ENCODE measurements at regions not wholly inside any gene's neighbourhood (a gene's known extent, or its start where the extent isn't known, plus 50 kb on each side); places are given as distances from the start of the nearest gene placed in this dataset.
A peak's percentile ranks its signal among the peaks of the same experiment; 100 is the strongest.
"Not testable (repeated sequence)": the region's sequence is repeated elsewhere in the genome, so short reads cannot be mapped to it uniquely, and the experiment has no call there.

DNA sequence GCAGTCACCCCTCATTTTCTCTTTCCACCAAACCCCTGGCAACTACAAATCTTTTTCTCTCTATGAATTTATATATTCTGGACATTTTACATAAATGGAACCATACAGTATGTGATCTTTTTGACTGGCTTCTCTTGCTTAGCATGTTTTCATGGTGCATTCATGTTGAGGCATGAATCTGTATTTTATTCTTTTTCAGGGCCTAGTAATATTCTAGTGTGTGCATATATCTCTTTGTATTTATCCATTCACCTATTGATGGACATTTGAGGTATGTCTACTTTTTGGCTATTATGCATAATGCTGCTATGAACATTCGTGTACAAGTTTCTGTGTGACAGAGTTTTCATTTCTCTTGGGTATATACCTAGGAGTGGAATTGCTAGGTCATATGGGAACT, 78.2 kb downstream of the HACD1 start:
- no peak for DNase-seq

DNA sequence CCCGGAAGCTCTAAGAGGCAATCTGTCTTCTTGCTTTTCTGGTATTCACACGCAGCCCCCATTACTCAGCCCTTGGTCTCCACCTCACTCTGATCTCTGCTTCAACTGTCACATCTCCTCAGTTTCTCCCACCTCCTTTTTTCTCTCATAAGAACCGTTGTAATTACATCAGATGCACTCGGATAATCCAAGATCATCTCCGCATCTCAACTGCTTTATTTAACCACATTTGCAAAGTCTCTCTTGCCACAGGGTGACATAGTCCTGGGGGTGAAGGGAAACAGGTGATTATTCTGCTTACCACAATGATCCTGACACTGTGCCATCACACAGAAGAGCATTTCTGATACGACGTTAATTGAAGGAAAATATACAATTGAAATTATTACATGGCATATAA, 79.9 kb downstream of the HACD1 start:
- DNase-seq = no peak

DNA sequence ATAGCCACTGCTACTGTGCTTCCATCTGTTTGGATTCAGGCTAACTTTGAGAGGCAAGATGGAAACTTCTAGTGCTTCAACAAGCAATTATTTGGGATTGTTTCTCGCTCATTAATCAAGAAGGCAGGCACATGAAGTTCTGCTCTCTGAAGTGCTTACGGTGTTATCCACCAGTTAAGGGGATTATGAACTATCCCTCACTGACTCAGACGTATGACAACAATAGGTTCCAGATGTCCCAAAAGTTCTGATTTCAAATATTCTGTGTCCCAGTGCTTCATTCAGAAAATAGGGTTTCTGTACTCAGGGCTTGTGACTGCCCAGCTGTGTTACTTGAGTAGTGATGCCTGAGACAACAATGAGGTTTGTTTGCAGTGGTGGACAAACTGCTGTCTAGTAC, 81.0 kb downstream of the HACD1 start:
- DNase-seq = no peak

DNA sequence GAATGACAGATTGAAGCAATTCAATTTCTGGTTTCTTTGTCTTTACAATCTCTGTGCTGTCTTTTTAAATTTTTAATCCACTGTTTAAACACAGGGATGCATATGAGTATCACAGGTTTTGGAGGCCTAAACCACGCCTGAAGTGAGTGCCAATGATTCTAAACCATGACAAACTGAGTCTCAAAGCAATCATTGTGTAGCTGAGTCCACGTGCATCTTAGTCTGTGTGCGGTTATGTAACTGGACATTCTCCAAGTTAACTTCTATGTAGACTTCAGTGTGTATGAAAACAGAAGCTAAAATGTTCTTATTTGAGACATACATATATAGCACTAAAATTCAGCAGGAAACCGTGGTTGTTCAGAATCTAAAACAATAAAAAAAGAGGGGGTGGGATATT, 79.3 kb upstream of the ST8SIA6 start:
- DNase-seq = no peak

DNA sequence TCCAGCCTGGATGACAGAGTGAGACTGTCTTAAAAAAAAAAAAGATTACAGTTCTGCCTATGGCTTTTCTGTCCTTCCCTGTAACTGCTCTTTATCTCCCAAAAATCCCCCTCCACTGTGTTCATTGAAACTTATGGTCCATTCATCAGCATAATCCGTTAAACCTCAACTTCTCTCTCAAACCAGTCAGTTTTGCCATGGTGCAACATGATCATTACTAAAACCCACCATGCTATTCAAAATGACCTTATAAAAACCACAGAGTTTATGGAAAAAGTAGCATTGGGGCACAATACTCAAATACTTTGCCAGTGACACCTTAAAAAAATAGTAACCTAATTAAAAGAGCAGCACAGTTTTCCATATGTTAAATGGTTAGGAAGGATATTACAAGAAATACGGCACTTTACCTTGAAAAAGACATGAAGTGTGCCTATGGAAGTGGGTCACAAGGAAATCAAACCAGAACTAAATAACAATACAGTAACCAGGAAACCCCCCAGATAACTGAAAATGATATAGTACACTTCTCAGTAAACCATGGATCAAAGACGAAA, 74.0 kb upstream of the ST8SIA6 start:
- no peak for DNase-seq

DNA sequence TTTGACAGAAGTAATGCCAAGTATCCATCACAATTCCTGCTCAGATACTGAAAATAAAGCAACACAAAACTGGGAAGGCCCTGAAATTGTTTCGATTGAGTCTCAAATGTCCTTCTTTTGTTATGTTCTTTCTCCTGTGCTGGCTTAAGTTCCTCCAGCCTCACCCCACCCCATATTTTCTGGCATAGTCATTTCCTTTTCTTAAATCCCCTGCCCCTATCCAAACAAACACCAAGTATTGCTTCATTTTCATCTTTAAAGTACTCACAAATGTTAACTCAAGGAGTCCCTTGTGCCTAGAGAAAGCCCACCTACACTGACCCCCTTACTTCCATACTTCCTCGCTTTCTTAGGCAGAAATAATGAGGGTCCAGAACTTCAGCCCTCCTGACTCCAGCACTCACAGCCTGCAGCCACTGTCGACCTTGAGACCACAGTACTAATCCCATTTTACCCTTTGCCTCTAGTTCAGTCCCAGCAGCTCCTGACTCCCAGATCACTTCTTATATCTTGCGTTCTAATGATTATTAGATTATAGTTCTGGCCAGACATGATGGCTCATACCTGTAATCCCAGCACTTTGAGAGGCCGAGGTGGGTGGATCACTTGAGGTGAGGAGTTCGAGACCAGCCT, 73.2 kb upstream of the ST8SIA6 start:
- DNase-seq = no peak

DNA sequence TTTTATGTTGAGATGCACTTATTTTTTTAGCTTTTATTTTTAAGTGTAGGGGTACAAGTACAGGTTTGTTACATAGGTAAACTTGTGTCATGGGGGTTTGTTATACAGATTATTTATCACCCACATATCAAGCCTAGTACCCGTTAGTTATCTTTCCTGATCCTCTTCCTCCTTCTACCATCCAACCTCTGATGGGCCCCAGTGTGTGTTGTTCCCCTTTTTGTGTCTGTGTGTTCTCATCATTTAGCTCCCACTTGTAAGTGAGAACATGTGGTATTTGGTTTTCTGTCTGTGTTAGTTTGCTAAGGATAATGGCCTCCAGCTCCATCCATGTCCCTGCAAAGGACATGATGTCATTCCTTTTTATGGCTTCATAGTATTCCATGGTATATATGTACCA, 72.2 kb upstream of the ST8SIA6 start:
- DNase-seq = not testable (repeated sequence)

DNA sequence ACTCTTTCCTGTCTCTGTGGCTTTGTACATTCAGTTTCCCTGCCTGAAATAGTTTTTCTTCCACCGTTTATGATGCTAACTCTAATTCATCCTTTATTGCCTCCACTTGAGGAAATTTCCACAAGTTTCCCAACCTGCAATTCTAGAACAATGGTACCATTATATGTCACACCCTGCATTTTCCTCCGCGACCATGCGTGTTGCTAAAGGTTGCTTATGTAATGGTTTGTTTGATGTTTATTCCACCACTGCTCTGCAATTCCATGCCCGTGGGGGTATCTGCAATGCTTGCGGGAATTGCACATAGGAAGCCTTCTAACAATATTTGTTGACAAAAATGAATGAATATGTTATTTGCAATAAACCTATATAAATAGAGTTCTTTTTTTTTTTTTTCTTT, 69.5 kb upstream of the ST8SIA6 start:
- DNase-seq = no peak

DNA sequence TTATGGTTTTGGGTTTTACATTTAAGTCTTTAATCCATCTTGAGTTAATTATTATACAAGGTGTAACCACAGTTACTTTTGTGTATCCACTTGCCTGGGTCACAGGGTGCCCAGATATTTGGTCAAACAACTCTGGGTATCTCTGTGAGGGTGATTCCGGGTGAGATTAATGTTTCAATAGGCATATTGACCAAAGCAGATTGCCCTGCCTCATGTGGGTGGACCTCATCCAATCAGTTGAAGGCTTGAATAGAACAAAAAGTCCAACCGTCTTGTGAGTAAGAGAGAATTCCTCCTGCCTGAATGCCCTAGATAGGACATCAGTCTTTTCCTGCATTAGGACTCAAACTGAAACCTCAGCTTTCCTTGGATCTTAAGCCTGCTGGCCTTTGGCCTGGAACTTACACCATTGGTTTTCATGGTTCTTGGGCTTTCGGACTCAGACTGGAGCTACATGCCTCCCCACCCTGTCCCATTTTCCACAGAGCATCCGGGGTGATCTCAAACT, 68.9 kb upstream of the ST8SIA6 start:
- no peak for DNase-seq

DNA sequence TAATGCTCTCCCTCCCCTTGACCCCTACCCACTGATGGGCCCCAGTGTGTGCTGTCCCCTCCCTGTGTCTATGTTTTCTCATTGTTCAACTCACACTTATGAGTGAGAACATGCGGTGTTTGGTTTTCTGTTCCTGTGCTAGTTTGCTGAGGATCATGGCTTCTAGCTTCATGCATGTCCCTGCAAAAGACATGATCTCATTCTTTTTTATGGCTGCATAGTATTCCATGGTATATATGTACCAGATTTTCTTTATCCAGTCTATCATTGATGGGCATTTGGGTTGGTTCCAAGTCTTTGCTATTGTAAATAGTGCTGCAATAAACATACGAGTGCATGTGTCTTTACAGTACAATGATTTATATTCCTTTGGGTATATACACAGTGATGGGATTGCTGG, 67.9 kb upstream of the ST8SIA6 start:
- not testable (repeated sequence) for DNase-seq

DNA sequence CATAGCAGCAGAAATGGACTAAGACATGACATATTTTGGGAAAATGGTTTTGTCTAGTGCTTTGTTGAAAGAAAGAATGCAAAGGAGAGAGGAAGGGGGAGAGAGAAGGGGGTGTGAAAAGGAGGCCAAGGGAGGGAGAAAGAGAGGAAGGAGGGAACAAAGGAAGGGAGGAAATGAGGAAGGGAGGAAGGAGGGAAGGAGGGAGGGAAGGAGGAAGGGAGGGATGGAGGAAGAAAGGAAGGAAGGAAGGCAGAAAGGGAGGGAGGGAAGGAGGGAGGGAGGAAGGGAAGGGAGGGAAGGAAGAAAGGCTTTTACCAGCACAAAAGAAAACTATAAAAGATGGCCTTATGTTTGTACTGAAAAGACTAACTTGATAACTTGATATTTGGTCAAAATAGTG, 65.1 kb upstream of the ST8SIA6 start:
- no peak for DNase-seq

DNA sequence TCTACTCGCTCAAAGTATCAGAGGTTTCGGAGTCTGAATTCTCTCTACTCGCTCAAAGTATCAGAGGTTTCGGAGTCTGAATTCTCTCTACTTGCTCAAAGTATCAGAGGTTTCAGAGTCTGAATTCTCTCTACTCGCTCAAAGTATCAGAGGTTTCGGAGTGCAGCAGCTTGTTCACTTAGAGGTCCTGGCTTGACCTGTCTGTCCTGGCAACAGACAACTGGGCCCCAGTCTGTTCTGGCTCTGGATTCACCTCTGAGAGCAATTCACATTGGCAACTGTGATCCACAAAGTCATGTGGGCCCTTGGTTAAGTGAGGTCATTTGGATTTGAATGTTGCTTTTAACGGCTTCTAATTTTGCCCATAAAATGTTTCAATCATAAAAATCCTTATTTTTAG, 63.9 kb upstream of the ST8SIA6 start:
- DNase-seq = no peak

DNA sequence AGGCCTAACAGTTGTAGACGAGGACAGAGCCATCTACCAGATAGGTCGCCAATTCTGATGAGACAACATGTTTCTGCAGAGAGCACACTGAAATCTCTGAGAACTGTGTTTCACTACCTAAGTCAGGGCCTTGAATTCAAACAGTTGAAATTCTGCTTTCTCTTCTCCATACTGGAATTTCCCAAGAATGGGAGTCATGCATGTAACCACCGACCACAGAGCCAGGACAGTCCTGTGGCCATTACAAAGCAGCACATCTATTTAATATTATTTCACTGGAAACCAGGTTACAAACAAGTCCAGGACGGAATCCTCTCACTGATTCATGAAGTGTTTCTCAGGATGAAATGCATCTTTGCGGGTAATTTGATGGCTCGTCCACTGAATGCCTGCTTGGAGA, 62.0 kb upstream of the ST8SIA6 start:
- DNase-seq = no peak

DNA sequence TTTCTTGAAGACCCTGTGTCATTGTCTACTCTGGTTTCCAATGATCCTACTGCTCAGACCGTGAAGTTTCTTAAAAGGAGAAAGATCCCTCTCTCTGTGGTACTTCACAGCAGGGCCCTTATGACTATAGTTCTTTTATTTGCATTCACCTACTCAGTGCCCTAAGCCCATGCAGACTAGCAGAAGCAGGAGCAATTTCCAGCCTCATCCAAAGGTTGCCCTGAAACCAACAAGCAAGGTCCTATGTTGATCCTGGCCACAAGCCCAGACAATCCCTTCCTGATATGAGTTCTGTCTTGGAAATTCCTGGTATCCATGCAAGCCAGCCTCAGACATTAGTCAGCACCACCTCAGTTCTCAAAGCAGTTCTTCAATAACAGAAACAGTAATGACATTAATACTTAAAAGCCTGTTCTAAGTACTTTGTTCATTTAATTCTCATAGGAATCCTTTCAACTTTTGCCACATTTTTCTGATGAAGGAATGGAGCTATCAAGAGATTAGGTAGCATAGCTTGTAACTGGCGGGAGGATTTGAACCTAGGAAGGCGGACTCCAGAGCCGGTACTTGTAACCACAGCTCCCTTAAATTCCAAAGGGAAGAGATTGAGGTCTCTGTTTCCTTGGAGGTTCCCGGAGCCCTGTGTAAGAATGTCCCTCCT, 58.1 kb upstream of the ST8SIA6 start:
- DNase-seq = no peak

DNA sequence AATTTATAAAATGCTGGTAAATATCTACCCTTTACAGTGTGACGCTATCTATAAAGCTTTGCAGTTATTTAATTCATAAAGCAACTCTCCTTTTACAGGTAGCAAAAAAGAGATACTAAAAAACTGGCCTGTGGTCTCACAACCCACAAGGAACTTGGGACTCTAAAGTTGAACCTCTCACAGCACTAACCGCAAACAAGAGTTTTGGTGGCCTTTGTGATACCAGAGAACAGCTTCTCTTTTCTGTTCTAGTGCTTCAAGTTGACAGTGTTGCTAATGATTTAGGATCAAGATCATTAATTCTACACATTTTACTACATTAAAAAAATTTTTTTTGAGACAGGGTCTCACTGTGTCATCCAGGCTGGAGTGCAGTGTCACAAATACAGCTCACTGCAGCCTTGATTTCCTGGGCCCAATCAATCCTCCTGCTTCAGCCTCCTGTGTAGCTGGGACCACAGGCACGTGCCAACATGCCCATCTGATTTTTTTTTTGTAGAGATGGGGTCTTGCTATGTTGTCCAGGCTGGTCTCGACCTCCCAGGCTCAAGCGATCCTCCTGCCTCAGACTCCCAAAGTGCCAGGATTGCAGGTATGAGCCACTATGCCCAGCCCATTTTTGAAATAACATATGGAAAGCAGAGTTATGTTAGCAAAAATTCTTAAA, 56.0 kb upstream of the ST8SIA6 start:
- DNase-seq = peak; percentile 75

DNA sequence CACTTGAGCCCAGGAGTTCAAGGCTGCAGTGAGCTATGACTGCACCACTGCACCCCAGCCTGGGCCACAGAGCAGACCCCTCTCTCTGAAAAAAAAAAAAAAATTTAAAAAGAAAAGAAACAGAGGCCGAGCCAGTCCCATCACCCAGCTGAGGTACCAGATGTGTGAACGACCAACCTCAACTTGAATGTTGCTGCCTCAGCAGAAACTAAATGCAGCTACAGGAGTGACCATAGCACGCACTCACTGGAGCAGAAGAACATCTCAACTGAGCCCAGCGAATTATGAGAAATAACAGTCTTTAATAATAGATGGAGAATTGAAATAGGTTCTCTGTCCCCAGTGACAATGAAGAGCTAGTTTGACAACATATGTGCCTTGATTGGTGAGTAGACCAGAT, 53.1 kb upstream of the ST8SIA6 start:
- DNase-seq = no peak

DNA sequence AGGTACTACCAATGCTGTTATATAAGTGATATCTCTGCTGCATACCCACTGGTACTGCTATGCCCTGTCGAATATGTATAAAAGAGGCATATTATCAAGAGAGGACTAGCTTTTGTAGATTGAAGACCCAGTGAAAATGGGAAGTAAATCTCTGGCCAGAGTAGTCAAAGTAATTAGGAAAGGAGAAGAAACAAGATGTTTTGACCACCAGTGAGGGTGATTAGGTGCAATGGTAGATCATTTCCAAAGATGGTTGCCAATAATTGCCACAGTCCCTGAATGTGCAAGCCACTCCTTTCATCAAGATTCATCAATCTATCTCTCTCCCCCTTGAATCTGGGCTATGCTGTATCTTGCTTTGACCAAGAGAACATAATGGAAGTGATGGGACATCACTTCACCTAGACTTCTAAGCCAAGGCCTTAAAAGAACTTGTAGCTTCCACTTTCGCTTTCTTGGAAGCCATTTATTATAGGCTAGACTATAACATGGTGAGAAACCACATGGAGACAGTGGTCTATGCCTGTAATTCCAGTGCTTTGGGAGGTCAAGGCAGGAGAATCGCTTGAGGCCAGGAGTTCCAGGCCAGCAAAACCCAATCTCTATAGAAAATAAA, 52.6 kb upstream of the ST8SIA6 start:
- peak; percentile 55 for DNase-seq

DNA sequence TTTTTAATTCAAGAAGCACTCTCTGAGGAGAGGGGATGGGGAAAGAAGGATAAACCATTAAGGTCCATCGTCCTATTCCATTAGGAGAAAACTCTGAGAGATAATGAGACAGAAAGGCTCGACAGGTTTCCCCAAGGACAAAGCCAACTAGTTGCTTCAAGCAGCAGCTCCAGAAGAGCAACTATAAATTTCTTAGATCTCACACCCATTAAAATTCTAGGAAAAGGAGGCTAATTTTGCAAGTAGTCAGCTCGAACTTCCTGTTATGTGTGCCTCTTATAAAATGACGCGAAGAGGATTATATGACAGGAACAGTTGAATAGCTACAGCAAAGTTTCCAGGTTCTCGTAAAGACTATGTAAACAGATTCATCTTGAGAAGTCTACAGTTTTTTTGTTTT, 52.0 kb upstream of the ST8SIA6 start:
- DNase-seq = peak; percentile 87

DNA sequence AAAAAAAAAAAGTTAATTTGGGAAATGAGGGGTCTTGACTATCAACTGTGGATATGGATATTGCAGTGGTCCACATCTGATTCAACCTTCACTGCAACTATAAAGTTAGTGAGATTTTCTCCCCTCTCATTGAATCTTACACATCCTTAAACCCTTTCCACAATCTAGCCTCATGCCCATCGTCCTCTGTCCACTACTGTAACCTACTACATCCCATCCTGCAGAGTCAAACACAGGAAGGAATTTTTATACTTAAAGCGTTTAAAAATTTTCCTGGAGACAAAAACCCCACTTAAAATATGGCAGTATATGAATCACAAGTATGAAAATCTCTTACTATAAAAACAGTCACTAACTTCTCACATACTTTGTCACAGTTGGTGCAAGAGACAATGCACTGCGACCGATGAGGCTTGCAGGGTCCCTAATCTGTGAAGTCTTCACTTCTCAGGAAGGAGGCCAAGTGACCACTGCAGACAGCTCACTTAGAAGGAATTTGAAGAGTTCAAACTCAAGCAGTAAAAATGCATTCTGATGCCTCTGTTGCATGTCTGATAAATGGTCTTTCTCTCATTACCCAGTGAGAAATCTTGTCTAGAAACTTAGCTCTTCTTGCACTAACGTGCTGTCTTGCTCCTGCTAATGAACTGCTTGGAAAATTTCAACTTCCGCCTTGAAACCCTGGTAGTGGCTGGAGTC, 50.3 kb upstream of the ST8SIA6 start:
- no peak for DNase-seq
